VCaP (cell line): ENCODE measurements at regions not wholly inside any gene's neighbourhood (a gene's known extent, or its start where the extent isn't known, plus 50 kb on each side); places are given as distances from the start of the nearest gene placed in this dataset.
"Not testable (repeated sequence)": the region's sequence is repeated elsewhere in the genome, so short reads cannot be mapped to it uniquely, and the experiment has no call there.

ENCODE experiments used
- H3K27ac ChIP-seq: fragments of 450-650 bp; 2 replicates; pipeline ENCODE4 v1.5.1; 2017
- CTCF ChIP-seq: fragments of 450-650 bp; conservative IDR thresholded peaks from 2 replicates; pipeline ENCODE4 v1.5.1; 2017; ENCODE audit warnings: mild to moderate bottlenecking, moderate library complexity

- TF ChIP-seq CTCF: no peak
- no peak overlapping the region for H3K27ac ChIP-seq
Observed at GRCh38 chr5:117131048-117131679, 556.5 kb upstream of the SEMA6A start.

- no peak for TF ChIP-seq CTCF
- H3K27ac ChIP-seq: no peak overlapping the region
Observed at GRCh38 chr5:117118499-117118898, 543.9 kb upstream of the SEMA6A start.

GRCh38 chr5:117117314-117117713 is 542.7 kb upstream of the SEMA6A start:
- H3K27ac ChIP-seq: not testable (repeated sequence)

- TF ChIP-seq CTCF: no peak
- no peak overlapping the region for H3K27ac ChIP-seq
Observed at GRCh38 chr5:117110548-117110947, 535.9 kb upstream of the SEMA6A start.

GRCh38 chr5:117107859-117108258 is 533.2 kb upstream of the SEMA6A start:
- no peak for TF ChIP-seq CTCF
- no peak overlapping the region for H3K27ac ChIP-seq

- TF ChIP-seq CTCF: no peak
- H3K27ac ChIP-seq: no peak overlapping the region
Observed at GRCh38 chr5:117103703-117104102, 529.1 kb upstream of the SEMA6A start.

GRCh38 chr5:117102591-117102990 is 528.0 kb upstream of the SEMA6A start:
- H3K27ac ChIP-seq: no peak overlapping the region
- TF ChIP-seq CTCF: no peak

- no peak overlapping the region for H3K27ac ChIP-seq
- TF ChIP-seq CTCF: no peak
Observed at GRCh38 chr5:117100176-117100575, 525.6 kb upstream of the SEMA6A start.
